ENCODE measurements at regions not wholly inside any gene's neighbourhood (a gene's known extent, or its start where the extent isn't known, plus 50 kb on each side); places are given as distances from the start of the nearest gene placed in this dataset.

GRCh38 chr17:14670861-14671260 lies 370.0 kb downstream of the HS3ST3B1 start:
- Mint-ChIP-seq H3K27ac (no peak overlapping the region), H3K36me3 (no peaks in the 10 kb centered on the region), H3K9me3 (no peaks in the 10 kb centered on the region)
- ATAC-seq: no peak
- no peak for DNase-seq (ENCODE audit: low spot score in 2 of 2)

DNA sequence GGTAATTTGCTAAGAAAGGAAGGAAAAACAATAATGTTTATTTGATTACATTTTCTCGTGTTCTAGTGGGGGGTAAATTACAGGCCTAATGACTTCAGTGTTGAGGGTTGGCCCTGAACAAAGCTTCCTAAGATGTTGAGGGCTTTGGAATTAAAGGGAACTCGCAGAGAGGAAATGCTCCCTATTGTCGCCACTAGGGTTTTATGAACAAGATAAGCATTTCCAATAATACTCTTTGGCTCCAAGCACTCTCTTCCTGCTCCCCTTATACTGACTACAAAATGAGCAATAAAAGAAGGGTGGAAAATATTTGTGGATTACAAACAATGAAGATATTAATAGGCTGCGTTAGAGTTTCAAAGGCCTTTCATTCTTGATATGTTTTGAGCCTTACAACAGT lies 363.6 kb downstream of the HS3ST3B1 start:
- Mint-ChIP-seq H3K36me3 (no peaks in the 10 kb centered on the region), H3K9me3 (no peaks in the 10 kb centered on the region), H3K27ac (no peak overlapping the region)
- DNase-seq (ENCODE audit: low spot score in 2 of 2) (no peak), ATAC-seq (no peak)

DNA sequence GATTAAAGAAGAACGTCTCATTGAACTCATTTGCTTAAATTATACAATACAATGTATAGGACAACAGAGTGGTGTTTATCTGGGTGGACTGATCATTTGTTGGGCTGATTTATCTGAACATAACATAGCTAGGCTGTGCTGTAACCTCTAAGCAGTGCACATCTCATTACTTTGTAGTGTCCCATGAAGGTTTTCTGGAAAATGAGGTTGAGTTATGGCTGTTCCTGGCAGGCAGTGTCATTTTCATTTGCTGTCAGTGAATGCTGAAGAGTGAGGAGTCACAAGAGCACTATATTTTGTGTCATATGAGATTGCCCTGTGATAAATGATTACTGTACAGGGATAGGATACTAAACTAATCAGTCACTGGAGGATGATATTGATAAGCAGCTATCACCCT lies 340.2 kb downstream of the HS3ST3B1 start:
- Mint-ChIP-seq H3K36me3 (no peaks in the 10 kb centered on the region), H3K9me3 (no peaks in the 10 kb centered on the region), H3K27ac (no peak overlapping the region)
- DNase-seq (ENCODE audit: low spot score in 2 of 2): no peak
- no peak for ATAC-seq

GRCh38 chr17:14637260-14637659 lies 336.4 kb downstream of the HS3ST3B1 start:
- no peak overlapping the region for H3K27ac Mint-ChIP-seq
- H3K36me3 Mint-ChIP-seq: no peaks in the 10 kb centered on the region
- no peaks in the 10 kb centered on the region for H3K9me3 Mint-ChIP-seq
- ATAC-seq (no peak), DNase-seq (ENCODE audit: low spot score in 2 of 2) (no peak)

- Mint-ChIP-seq H3K27ac (no peak overlapping the region), H3K36me3 (no peaks in the 10 kb centered on the region), H3K9me3 (peaks cover 0 to 3% of the 10 kb centered on the region in 2 donors)
- no peak for DNase-seq (ENCODE audit: low spot score in 2 of 2)
- ATAC-seq: no peak
Observed at GRCh38 chr17:14630621-14631020, 329.7 kb downstream of the HS3ST3B1 start.

DNA sequence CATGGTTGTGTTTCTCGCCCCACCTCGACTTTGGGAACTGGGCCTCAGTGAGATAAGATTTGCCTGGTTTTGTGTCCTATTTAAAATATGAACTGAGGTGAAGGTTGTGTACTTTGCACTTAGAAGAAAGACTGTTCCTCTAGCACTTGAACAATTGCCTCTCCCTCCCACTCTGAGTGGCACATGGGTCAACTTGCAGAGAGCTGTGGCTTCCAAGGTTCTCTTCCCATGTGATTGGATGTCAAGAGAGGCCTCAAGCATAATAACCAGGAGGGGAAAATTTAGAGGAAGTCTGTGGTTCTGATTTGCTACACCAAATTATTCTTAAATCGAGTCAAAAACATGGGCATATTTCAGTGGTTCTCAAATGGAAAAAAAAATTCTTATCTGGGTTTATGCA lies 329.2 kb downstream of the HS3ST3B1 start:
- no peak for DNase-seq (ENCODE audit: low spot score in 2 of 2)
- ATAC-seq: no peak
- no peaks in the 10 kb centered on the region for H3K36me3 Mint-ChIP-seq
- H3K27ac Mint-ChIP-seq: no peak overlapping the region
- peaks cover 0 to 3% of the 10 kb centered on the region in 2 donors for H3K9me3 Mint-ChIP-seq

- Mint-ChIP-seq H3K9me3 (peaks cover 0 to 8% of the 10 kb centered on the region in 2 donors), H3K27ac (no peak overlapping the region), H3K36me3 (no peaks in the 10 kb centered on the region)
- ATAC-seq: no peak
- DNase-seq (ENCODE audit: low spot score in 2 of 2): no peak
Observed at GRCh38 chr17:14622615-14623101, 321.8 kb downstream of the HS3ST3B1 start.

DNA sequence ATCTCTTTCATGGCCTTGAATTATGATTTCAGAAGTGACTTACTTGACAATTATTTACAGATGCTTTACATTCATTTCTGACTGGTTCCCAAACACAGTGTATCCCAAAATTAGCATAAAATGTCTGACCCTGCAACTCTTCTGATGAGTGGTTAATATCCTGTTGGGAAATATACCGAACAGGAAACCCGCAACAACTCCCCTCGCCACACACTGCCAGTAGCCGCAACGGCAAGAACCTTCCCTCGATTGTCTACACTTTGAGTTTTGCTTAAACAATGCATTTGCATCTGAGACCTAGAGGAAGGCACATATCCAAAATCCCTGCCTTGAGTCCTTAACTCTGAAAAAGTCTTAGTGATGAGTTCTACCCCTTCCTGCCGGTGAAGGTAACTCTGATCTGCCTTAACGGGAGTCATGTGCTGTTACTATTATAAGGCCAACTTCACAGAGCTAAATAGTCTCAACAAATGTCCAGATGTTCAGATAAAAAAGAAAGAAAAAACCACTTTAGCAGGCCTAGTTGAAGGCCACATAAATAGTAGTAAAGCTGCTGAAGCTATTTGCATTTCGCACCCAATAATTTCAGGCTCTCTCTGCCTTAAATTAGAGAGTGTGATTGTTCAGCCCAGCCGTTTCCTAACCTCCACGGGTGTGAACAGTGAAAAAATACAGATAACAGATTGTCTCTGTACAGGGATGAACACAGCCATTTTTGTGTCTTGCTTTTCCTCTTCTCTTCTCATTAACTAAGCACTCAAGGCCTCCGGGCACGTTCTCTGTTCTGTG lies 321.1 kb downstream of the HS3ST3B1 start:
- H3K27ac Mint-ChIP-seq: no peak overlapping the region
- DNase-seq (ENCODE audit: low spot score in 2 of 2): no peak
- no peaks in the 10 kb centered on the region for H3K36me3 Mint-ChIP-seq
- H3K9me3 Mint-ChIP-seq: peaks cover 0 to 8% of the 10 kb centered on the region in 2 donors
- ATAC-seq: no peak

DNA sequence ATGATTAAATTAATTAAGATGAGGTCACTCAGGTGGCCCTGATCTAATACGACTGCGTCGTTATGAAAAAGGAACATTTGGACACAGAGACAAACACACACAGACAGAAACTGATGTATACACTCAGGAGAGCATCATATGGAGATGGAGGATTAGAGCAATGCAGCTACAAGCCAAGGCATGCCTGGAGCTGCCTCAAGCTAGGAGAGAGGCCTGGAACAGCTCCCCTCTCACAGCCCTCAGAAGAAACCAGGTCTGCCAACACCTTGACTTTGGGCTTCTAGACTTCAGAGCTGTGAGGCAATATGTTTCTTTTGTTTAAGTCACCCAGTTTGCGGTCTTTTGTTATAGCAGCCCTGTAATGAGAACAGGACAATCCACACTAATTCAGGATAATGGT lies 318.9 kb downstream of the HS3ST3B1 start:
- DNase-seq (ENCODE audit: low spot score in 2 of 2): no peak
- Mint-ChIP-seq H3K36me3 (no peaks in the 10 kb centered on the region), H3K27ac (no peak overlapping the region), H3K9me3 (peaks cover 0 to 8% of the 10 kb centered on the region in 2 donors)
- ATAC-seq: no peak

GRCh38 chr17:14616528-14616927 lies 315.6 kb downstream of the HS3ST3B1 start:
- ATAC-seq: no peak
- Mint-ChIP-seq H3K27ac (no peak overlapping the region), H3K9me3 (peaks cover under 1 to 10% of the 10 kb centered on the region in 2 donors), H3K36me3 (peaks cover 0 to under 1% of the 10 kb centered on the region in 2 donors)
- DNase-seq (ENCODE audit: low spot score in 2 of 2): no peak

- peaks cover 19 to 29% of the 10 kb centered on the region in 2 donors for H3K9me3 Mint-ChIP-seq
- H3K27ac Mint-ChIP-seq: no peak overlapping the region
- H3K36me3 Mint-ChIP-seq: peaks cover 15 to 18% of the 10 kb centered on the region in 2 donors
- no peak for ATAC-seq
- no peak for DNase-seq (ENCODE audit: low spot score in 2 of 2)
Observed at GRCh38 chr17:14605267-14605599, 304.4 kb downstream of the HS3ST3B1 start.

DNA sequence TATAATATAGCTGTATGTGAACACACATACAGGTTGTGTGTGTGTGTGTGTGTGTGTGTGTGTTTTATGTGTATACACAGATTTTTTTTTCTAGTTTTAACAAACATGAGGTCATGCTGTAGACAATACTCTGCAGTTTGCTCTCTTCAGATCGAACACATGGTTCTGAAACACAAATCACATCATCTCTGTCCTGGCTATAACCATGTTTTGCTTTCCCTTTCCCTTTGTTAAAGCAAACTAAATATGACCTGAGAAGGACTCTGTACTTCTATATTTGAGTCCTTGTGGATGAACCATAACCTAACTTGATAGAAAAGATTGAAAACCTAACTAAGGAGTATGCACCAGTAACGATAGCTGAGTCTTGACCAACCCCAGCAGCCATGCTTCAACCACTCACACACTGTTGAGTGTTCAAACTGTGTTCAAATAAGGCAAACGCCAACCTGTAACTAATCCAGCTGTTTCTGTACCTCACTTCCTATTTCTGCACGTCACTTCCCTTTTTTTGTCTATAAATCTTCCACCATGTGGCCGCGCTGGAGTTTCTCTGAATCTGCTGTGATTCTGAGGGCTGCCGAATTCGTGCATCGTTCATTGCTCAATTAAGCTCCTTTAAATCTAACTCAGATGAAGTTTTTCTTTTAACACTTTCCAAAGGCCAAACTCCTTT lies 303.8 kb downstream of the HS3ST3B1 start:
- H3K36me3 Mint-ChIP-seq: peaks cover 20% of the 10 kb centered on the region in 2 donors
- DNase-seq (ENCODE audit: low spot score in 2 of 2) (no peak), ATAC-seq (no peak)
- peaks cover 20 to 26% of the 10 kb centered on the region in 2 donors for H3K9me3 Mint-ChIP-seq
- no peak overlapping the region for H3K27ac Mint-ChIP-seq

- no peak overlapping the region for H3K27ac Mint-ChIP-seq
- peaks cover 8 to 14% of the 10 kb centered on the region in 2 donors for H3K9me3 Mint-ChIP-seq
- ATAC-seq (no peak), DNase-seq (ENCODE audit: low spot score in 2 of 2) (no peak)
- H3K36me3 Mint-ChIP-seq: peaks cover 10 to 20% of the 10 kb centered on the region in 2 donors
Observed at GRCh38 chr17:14596224-14596623, 295.3 kb downstream of the HS3ST3B1 start.

- ATAC-seq (no peak), DNase-seq (ENCODE audit: low spot score in 2 of 2) (no peak)
- Mint-ChIP-seq H3K27ac (no peak overlapping the region), H3K36me3 (peaks cover 10 to 18% of the 10 kb centered on the region in 2 donors), H3K9me3 (peaks cover 5 to 12% of the 10 kb centered on the region in 2 donors)
Observed at GRCh38 chr17:14595656-14596055, 294.8 kb downstream of the HS3ST3B1 start.

DNA sequence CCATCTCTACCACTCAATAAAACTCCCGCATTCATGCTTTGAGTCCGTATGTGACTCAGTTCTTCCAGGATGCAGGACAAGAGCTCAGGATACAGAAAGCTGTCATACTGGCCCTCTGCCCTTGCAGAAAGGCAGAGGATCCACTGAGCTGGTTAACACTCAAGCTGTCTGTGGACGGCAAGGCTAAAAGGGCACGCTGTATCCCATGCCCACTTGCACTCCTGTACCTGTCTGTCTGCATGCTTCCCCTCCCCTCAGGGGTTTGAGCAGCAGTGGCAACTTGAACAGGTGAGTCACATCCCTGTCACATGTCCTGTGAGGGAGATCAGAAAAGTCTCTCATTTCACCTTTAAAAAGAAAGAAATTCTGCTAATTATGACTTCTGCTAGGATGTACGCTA lies 293.8 kb downstream of the HS3ST3B1 start:
- no peak for ATAC-seq
- peaks cover under 1 to 9% of the 10 kb centered on the region in 2 donors for H3K36me3 Mint-ChIP-seq

GRCh38 chr17:14593956-14594355 lies 293.1 kb downstream of the HS3ST3B1 start:
- ATAC-seq (no peak), DNase-seq (ENCODE audit: low spot score in 2 of 2) (no peak)
- Mint-ChIP-seq H3K36me3 (peaks cover 0 to 3% of the 10 kb centered on the region in 2 donors), H3K27ac (no peak overlapping the region), H3K9me3 (peaks cover 0 to 2% of the 10 kb centered on the region in 2 donors)

More for the DNA sequence above, 293.8 kb downstream of the HS3ST3B1 start:
- Mint-ChIP-seq H3K9me3 (peaks cover 0 to 7% of the 10 kb centered on the region in 2 donors), H3K27ac (no peak overlapping the region)
- no peak for DNase-seq (ENCODE audit: low spot score in 2 of 2)

DNA sequence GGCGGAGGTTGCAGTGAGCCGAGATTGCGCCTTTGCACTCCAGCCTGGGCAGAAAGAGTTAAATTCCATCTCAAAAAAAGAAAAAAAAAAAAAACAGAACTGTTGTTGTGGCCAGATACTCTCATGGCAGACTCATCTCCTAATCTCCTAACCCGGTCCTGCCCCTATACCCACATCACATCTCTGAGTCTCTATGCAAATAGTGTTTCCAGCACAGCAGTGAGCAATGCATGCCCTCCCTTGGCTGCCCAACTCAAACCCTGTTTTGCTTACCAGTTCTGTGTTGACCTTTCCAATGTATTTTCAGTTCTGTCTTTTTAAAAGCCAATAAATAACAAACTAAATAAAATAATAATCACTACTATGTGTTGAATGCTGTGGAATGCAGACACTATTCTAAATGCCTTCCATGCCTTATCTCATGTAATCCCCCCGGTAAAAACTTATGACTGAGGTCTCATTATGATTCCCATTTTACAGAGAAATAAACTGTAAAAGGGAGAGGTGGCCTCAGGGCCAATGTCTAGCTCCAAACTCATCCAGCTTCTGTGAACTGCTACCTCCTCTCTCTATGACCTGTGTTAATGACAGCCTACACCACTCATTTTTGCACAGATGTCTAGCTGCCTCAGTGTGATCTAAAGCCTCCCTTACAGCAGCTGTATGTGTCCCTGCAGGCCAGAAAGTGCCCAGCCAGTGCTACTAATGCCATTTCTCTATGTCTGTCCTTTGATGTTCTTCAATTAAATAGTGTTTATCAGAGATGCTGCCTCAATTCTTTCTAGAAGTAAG lies 289.8 kb downstream of the HS3ST3B1 start:
- DNase-seq (ENCODE audit: low spot score in 2 of 2) (no peak), ATAC-seq (no peak)
- Mint-ChIP-seq H3K27ac (no peak overlapping the region), H3K9me3 (no peaks in the 10 kb centered on the region), H3K36me3 (no peaks in the 10 kb centered on the region)
